ENCODE measurements at regions not wholly inside any gene's neighbourhood (a gene's known extent, or its start where the extent isn't known, plus 50 kb on each side); places are given as distances from the start of the nearest gene placed in this dataset.

DNA sequence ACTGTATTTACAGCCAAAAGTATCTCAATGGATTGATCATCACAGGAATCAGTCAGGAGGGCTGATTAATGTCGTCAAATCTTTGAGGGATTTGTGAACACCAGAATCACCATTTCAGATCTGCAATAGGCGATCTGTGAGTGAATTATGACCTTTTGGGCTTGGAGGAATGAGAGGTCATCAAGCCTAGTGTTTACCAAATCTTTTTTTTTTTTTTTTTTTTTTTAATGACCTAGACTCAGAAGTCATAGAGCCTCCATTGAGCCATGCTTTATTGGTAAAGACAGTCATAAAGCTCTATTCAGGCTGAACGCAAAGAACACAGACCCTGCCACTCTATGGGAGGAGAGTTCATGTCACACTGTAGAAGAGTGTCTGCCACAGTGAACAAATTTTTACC lies 97.7 kb downstream of the SOCS6 start:
- DNase-seq (ENCODE audit: low read depth) = no peak

DNA sequence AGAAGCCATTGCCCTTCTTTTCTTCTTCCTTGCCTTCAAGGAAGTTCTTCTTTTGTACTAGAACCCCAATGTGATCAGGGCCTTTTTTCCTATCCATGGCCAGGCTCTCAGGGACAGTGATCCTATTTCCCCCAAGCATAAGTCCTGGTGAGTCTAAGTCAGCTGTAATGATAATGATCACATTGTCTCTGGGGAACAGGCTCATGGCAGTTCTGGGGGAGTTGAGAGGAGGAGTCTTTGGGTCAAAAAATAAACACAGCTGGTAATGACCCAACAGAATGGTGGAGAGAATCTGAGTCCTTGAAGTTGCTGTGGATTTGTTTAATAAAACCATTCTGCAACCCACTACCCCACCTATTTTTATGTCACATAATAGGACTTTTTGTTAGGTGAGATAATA lies 96.6 kb downstream of the SOCS6 start:
- DNase-seq (ENCODE audit: low read depth) = no peak

DNA sequence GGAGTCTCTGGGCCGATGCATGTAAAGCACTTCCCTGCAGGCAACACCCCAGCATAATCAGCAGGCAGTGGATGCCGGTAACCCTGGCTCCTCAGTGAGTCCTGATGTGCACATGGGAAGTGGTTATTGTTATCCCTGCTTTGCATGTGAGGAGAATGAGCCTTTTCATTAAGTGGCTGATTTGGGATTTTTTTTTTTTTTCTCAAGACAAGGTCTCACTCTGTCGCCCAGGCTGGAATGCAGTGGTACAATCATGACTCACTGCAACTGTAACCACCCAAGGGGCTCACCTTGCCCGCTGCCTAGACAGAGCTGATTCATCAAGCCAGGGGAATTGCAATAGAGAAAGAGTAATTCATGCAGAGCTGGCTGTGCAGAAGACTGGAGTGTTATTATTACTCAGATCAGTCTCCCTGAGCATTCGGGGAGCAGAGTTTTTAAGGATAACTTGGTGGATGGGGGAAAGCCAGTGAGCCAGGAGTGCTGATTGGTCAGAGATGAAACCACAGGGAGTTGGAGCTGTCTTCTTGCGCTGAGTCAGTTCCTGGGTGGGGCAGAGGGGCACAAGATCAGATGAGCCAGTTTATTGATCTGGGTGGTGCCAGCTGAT lies 95.4 kb downstream of the SOCS6 start:
- DNase-seq (ENCODE audit: low read depth) = peak; percentile 60

DNA sequence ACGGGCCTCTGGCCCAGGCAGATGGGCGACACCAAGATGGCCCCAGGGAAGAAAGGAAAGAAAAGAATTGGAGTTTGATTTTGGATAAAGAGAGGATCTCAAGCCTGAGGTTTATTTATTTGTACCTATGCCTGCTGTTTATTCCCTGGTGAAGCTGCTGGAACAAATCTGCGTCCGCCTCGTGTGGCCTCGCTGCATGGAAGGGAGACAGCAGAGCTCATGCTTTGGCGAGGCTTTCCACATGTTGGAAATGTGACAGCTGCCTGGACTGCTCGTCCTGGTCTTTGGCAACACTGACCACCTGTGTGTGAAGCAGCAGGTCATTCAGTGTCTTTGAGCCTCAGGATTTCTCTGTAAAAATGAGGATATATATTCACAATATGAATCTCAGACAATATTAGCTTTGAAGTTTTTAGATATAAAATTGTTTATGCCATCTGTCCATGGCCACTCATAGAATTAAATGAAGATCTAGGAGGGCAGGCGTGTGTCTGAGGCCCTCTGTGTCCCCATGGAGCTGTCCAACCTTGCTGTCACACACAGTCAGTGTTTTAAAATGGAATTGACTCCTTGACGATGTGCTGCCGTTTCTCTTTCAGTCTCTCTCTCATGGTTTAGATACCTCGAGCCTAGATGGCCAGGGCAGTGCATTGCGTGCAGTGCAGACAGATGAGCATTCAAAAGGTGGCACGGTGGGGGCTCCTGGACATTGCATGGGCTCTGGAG lies 94.3 kb downstream of the SOCS6 start:
- no peak for DNase-seq (ENCODE audit: low read depth)

DNA sequence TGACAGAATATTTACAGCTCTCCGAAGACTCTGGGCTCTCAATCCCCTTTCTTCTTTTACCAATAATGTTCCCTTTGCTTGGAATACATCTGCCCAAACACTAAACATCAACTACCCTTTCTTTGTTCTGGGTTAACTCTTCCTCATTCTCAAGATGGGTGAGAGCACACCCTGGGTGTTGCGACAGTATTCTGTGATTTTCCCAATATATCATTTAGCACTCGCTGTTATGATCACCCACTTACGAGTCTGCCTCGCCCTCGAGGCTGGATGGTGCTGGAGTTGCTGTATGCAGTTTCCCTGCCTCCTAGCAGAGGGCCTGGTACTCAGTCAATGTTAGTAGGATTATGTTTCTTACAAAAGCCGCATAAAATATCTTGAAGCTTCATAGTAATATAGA lies 93.2 kb downstream of the SOCS6 start:
- no peak for DNase-seq (ENCODE audit: low read depth)

DNA sequence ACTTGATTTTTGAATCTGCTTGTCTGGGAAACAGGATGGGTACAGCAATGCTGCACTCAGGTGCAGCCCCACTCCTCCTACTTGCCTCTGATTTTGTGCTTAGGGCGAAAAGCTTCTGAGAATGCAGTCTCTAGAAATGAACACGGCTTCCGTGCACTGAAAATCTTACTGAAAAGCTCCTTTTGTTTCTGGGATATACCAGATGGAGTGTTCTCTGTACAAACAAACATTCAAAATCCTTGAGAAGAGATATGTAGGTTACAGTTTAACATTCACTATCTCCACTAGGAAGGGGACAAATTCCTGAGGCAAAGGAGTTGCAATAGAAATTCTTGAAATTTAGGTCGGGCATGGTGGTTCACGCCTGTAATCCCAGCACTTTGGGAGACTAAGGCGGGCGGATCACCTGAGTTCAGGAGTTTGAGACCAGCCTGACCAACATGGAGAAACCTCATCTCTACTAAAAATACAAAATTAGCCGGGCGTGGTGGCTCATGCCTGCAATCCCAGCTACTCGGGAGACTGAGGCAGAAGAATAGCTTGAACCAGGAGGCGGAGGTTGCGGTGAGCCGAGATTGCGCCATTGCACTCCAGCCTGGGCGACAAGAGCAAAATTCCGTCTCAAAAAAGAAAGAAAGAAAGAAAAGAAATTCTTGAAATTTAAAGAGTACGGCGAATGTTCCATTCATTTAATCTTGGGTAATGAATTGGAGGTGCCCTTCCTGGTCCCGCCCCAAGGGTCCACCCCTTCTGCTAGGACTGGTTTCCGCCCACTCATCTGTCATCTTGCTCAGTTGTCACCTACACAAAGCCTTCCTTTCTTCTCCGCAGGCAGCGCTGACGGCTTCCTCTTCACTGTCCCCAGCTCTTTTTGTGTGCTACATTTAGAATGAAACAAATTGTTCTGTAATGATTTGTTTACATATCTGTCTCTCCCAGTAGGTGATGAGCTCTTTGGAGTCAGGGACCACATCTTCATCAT lies 92.4 kb downstream of the SOCS6 start:
- no peak for DNase-seq (ENCODE audit: low read depth)
